ENCODE measurements at regions not wholly inside any gene's neighbourhood (a gene's known extent, or its start where the extent isn't known, plus 50 kb on each side); places are given as distances from the start of the nearest gene placed in this dataset.

DNA sequence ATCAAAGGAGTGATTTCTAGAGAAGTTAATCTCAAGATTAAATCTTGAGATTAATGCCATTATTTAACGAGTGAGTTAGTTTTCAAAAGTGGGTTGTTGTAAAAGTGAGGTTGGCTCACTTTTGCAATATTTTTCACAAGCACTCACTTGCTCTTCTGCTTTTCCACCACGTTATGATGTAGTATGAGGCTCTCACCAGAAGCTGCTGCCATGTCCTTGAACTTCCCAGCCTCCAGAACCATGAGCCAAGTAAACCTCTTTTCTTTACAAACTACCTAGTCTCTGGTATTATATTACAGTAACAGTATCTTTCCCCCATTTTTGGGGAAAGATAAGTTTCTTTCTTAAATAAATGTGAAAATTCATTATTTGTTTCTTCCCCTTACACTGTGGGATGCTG is 227.6 kb upstream of the ZFP64 start:
- TF ChIP-seq, protein P1, sequence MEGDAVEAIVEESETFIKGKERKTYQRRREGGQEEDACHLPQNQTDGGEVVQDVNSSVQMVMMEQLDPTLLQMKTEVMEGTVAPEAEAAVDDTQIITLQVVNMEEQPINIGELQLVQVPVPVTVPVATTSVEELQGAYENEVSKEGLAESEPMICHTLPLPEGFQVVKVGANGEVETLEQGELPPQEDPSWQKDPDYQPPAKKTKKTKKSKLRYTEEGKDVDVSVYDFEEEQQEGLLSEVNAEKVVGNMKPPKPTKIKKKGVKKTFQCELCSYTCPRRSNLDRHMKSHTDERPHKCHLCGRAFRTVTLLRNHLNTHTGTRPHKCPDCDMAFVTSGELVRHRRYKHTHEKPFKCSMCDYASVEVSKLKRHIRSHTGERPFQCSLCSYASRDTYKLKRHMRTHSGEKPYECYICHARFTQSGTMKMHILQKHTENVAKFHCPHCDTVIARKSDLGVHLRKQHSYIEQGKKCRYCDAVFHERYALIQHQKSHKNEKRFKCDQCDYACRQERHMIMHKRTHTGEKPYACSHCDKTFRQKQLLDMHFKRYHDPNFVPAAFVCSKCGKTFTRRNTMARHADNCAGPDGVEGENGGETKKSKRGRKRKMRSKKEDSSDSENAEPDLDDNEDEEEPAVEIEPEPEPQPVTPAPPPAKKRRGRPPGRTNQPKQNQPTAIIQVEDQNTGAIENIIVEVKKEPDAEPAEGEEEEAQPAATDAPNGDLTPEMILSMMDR (conservative IDR thresholded peaks at IDR 0.05; ENCODE audit: low read depth, low read length), result no peak
- no peak for TF ChIP-seq EZH2 (IDR thresholded peaks at IDR 0.05; ENCODE audit: borderline replicate concordance, low read depth, low read length, poor library complexity, severe bottlenecking)
